HG03175 (cell line): ENCODE measurements at regions not wholly inside any gene's neighbourhood (a gene's known extent, or its start where the extent isn't known, plus 50 kb on each side); places are given as distances from the start of the nearest gene placed in this dataset.
A peak's percentile ranks its signal among the peaks of the same experiment; 100 is the strongest.

Experiments
- ATAC-seq: cut with Tn5 transposase; IDR thresholded peaks from one replicate; pipeline ENCODE4 v1.9.1; 2021; ENCODE audit warnings: mild to moderate bottlenecking, moderate library complexity; ENCODE audit not compliant: unreplicated experiment

DNA sequence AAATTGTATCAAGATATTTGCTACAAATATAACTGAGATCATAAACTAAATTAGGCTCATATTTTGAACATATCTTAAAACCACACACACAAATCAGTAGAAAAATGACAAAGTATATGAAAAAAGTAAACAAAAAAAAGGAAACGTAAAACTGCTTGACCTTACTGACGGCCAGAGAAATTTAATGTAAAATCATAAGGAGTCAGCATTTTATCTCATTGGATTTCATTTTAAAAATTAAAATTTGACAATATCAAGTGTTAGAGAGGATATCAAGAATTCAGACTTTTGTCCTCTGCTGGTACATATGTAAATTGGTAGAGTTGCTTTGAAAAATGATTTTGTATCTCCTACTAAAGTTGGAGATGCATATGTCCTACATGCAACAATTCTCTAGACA, 209.2 kb upstream of the ZC3H15 start:
- no peak for ATAC-seq

DNA sequence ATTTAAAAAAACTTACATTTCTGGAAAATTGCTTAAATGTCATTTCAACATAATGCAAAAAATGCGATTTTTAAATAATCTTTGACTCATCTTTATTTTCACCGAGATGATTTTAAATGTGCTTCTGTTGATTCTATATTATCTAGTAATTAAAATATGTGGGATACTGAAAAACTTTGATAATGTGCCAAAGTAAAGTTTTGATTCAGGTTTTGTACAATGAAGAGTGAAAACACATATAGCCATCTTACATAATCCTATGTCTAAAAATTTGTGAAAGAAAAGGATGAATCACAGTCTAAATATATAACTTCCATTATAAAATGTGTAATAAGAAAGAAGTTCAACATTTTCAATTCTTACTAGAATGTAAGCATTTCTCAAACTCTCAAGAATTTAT, 204.3 kb upstream of the ZC3H15 start:
- ATAC-seq = no peak

DNA sequence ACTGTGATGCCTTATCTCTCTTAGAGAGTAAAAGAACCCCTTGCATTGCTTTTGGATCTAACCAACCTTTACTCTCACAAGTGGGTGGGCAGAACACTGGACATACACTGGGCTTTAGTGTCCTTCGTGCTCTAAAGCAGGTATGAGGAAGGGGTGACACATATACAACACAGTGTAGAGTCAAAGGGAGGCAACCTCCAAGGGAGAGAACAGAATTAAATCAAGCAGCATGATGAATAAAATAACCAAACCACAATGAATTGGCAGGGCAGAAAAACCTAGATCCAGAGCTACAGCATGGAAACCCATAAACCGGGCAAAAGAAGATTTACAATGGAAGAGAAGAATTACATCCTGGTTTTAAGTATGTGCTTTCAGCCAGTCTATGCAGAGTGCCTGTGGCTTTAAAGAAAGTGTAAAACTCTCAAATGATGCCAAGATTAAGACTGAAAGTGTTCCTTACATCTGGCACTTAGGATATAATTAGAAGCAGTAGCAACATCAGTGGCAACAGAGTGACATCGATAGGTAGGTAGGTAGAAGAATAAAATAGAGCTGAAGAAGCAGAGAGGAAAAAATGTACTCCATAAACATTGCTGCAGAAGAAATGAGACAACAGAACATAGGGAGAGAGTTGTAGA, 191.7 kb upstream of the ZC3H15 start:
- no peak for ATAC-seq

DNA sequence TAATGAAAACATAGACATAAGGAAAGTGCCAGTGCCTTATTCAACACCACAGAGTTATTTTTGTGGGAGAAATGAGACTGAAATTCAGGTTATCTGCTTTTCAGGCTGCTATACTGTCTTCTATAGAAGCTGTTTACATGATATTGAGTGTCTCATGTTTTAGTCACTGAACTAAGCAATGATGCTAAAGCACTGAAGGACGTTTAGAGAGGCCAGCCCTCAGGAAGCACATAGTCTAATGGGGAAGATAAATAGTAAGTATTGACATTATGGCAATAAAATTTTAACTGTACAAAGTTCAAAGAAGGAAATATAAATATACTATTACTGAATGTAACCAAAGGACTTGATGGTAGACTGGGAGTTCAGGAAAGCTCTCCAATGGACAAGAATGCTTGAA, 186.4 kb upstream of the ZC3H15 start:
- ATAC-seq = no peak

DNA sequence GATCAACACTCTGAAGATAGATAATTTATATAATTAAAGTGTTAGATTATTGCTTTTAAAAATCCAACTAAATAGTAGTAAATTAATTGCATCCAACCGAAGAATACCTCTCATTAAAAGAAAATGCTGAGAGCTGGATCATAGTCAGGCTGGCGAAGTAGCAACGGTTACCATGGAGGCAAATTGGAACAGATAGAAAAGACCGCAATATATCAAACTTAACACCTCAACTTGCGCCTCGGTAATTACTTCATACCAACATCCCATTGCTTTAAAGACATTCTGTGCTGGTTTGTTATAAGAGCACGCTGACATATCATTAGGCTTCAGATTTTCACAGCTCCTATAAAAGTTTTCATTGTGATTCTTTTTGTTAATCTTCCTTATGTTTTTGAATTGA, 183.8 kb upstream of the ZC3H15 start:
- no peak for ATAC-seq

DNA sequence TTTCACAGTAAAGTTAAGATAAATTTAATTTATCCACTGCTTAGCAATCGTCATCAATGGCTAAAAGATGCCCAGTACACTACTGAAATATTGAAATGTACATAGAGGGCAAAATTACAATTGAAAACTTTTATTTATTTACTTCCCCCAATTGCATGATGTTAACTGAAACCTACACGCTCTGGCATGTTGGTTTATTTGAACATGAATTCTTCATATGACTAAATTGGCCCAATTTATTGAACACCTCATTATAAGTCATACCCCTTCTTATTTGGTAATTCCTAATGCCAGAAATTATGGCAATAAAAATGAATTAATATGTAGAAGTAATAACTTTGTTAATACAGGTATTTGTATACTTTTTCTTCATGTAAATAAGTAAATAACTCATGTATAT, 183.0 kb upstream of the ZC3H15 start:
- no peak for ATAC-seq

DNA sequence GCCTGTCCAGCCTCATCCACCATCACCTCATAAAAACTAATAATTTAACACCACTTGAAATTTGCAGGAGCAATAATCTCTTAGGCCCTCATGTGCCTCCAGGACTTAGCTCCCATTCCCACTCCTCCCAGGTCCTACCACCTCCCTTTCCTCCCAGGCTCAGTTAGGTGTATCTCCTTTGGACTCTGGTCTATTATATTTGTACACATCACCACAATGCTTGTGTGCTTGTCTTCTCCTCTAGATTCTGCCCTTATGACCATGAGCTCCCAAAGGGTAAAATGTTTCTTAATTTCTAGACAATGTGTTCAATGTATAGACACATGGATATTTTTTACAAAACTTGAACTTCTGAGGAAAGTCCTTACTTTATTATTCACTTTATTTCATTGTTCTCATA, 182.0 kb upstream of the ZC3H15 start:
- no peak for ATAC-seq

DNA sequence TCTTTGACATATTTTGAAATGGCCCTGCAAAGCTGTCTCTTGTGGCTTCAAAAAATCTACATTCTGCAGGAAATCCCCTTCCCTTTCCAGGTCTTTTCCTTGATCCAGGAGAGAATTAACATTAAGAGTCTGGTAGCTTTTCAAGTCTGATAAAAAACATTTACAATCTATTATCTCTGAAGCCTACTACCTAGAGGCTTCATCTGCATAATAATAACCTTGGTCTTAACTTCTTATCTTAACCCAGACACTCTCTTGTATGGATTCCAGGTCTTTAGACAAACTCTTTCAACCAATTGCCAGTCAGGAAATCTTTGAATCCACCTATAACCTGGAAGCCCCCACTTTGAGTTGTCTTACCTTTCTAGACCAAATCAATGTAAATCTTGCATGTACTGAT, 179.3 kb upstream of the ZC3H15 start:
- no peak for ATAC-seq

DNA sequence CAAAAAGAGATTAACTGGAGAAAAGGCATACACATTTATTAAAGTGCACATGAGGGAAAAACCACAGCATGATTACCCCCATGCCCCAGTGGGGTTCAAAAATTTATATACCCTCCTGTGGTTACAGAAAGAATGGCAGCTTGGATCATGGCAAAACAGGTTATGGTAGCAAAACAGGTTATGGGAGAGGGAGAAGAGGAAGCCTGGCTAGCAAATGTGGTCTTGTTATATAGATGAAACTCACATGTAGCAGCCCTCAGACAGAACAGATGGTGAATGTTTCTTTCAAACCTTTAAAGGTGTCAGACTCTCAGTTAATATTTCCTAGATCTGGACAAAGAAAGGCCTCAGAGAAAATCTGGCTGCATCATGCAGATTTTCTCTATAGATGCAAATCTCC, 178.2 kb upstream of the ZC3H15 start:
- peak; percentile 74 for ATAC-seq

DNA sequence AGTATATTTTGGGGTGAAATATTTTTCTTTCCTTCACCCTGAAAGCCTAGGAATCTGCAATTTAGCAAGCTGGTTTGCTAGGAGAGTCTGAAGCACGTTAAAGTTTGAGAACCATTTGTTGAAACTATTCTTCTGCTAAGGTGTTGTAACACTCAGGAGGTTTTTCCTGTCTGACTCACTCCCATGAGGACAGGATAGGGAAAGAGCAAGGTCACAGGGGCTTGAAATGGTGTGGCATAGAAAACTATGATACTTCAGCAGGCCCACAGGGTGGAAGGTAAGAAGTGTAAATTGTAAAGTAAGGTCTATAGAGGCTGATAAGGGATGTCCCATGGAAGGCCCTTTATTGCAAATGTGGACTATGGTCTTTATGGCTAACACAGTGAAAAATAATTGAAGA, 177.7 kb upstream of the ZC3H15 start:
- peak; percentile 10 for ATAC-seq

DNA sequence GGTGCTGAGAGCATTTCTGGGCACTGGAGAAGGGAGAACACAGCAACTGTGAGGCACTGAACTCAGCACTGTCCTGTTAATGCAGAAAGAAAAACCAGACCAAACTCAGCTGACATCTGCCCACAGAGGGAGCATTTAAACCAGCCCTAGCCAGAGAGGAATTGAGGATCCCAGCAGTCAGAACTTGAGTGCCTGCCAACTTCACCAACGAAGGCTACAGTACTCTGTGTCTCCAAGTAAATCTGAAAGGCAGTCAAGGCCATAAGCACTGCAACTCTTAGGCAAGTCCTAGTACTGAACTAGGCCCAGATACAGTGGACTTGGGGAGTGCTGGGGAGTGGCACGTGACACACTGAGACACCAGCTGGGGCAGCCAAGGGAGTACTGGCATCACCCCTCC, 176.2 kb upstream of the ZC3H15 start:
- no peak for ATAC-seq

DNA sequence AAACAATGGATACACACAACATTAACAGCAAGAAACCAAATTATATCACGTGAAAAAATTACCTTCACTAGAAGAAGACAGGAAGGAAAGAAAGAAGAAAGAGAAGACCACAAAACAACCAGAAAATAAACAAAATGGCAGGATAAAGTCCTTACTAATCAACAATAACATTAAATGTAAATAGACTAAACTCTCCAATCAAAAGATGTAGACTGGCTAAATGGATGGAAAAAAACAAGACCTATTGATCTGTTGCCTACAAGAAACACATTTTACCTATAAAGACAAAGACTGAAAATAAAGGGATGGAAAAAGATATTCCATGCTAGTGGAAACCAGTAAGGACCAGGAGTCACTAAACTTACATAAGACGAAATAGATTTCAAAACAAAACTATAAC, 167.0 kb upstream of the ZC3H15 start:
- no peak for ATAC-seq

DNA sequence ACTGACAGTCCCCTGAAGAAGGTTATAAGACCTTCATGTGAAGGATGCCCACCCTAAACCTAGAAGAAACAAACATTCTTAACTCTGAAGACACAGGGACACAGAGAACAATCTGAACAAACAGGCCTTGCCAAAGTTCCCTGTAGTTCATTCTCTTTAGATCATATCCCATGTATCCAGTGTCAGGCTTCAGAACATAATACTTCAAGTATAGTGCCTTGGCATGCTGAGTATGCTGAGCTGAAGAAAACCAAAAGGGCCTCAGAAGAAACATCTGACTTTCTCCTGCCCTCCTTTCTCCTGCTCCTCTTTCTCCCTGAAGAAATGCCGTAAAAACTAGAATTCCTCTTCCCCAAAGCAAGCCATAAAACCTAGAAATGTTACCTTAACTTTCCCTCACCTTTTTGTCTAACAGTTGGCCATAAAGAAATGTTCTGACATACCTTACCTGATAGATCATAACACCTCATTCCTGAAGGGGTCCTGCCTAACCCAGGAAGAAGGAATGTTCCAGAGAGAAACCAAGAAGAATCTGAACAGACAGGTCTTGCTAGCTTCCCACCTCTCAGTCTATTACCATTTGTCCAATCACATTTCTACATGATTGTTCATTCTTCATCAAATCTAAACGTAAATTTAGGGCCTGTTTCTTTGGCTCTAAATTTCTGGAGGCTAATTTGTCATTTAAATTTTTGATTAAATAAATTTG, 160.1 kb upstream of the ZC3H15 start:
- no peak for ATAC-seq

DNA sequence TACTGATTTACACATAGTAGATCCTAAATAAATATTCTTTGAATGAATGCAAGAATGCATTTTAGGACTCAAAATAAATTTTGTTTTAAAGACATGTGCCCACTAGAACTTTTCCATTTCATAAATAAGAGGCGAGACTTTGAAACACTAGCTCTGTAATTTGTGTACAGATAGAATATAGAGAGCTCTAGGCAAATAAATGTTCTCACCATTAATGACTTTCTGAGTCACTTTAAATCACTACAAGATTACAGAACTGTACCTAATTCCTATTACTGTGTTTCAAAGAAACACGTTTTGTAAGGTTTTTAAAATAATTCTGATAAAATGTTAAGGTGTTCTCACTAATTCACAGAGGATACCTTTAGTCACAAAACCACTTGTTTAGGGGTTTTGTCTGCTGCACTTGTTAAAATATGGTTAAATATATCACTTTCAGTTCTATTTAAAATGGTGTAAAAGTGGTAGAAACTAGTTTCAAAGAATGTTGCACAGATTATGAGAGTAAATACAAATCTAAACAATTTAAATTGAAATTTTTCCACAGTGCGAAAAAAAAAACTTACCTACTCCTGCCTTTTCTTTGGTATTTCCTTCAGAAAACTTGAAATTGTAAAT, 158.7 kb upstream of the ZC3H15 start:
- ATAC-seq = peak; percentile 71

DNA sequence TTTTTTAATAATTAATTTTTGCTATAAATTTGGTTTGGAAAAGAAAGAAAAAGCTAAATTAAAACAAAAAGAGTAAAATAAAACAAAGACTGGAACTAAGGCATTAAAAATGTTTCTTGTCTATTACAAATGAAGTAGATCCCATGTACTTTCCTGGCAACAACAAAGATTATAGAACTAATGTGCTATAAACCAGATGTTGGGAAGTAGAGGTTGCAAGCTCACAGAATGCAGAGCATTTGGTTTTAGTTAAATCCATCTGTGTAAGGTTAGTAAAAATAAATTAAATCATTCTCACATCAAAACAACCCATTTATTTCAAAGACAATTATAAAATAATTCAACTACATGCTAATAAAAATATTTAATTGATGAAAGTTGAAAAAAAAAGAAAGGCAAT, 157.2 kb upstream of the ZC3H15 start:
- ATAC-seq = no peak

DNA sequence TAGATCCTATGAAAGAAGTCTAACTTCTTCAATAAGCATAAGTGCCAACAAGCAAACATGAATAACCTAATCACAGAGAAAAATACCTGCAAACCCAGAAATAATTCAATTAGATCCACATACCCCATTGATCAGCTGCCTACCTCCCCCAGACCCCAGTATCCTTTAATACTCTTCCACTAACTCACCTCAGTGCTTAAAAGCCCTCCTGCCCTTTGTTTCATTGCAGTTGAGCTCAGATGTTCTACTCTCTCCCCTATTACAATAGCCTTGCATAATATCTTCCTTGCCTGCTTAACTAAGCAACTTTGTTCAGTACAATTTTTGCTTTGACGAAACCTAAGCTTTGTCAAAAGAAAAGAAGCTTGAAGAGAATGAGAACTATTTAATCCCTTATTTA, 156.0 kb upstream of the ZC3H15 start:
- ATAC-seq = no peak

DNA sequence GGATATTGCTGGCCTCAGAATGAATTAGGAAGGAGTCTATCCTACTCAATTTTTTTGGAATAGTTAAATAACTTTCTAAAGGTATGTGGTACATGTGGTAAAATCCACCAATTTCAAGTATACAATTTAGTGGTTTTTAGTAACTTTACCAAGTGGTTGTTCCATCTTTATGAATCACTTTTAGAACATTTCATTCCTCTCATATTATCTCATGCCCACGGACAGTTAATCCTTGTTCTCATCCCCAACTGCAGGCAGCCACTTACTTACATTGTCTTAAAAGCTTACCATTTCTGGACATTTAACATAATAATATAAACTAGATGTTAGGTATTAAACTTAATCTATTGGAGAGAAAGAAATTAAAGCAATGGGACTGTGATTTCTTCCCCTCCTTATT, 146.3 kb upstream of the ZC3H15 start:
- ATAC-seq = no peak

DNA sequence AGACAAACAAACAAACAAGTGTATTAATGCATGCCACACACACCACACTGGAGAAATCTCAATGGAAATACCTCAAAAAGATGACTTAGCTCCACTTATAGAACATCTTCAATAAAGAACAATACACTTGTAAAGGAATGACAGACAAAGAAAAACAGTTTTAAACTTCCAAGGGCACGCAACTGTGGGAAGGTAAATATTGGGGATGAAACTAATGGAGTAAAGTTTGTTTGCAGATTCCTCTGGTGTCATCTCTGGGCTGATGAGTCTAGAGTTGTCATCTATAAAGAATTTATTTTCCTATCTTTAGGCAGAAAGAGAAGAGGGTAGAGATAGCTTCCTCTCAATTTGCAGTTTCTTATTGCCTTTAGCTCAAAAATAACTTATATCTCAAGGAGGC, 144.0 kb upstream of the ZC3H15 start:
- no peak for ATAC-seq

DNA sequence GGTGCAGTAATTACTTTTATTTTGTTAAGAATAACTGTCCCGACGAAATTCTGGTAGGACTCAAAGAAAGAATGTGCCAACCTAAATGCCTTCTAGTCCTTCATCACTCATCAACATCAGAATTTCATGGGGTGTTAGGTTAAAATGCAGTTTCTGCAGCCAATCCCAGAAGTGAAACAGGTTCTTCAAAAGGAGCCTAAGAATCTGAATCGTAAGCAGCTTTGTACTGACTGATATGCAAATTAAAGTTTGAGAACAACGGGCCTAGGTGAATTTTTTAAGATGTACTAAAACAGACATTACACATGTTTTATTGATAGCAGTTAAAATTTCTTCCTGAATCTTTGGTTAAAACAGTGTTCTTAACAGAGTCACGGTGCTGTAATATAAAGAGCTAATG, 140.3 kb upstream of the ZC3H15 start:
- no peak for ATAC-seq

DNA sequence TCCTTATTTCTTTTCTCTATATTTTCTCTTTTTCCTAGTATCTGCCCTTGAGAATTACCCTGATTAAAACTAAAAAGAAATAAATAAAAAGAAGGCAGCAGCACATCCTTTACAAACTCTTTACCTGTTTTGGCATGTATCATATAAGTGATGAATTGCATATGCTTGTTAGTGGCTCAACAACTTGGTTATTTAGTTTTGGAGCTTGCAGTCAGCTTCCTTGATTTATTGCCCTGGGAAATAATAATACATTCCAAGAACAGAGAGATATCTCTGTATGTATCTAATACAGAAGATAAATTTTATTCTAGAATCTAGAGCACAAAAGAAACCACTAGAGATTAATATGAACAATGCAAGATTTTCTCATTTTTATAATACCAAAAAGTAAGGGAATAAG, 139.8 kb upstream of the ZC3H15 start:
- ATAC-seq = no peak

DNA sequence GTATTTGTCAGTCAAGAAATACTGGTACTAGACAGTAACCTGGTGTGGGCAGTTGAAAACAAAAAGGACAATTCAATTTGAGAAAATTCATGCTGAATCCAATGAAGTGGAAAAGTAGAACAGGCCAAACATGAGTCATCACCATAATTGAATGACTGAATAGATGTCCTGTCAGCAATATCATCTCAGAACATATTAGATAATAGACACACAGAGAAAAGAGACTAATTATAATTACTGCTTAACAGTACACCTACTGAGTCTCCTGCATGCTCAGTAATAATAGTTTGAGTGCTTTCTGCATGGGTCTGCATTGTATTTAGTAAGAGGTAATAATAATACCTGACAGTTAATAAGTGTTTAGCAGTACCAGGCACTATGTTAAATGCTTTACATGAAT, 138.6 kb upstream of the ZC3H15 start:
- peak; percentile 33 for ATAC-seq

DNA sequence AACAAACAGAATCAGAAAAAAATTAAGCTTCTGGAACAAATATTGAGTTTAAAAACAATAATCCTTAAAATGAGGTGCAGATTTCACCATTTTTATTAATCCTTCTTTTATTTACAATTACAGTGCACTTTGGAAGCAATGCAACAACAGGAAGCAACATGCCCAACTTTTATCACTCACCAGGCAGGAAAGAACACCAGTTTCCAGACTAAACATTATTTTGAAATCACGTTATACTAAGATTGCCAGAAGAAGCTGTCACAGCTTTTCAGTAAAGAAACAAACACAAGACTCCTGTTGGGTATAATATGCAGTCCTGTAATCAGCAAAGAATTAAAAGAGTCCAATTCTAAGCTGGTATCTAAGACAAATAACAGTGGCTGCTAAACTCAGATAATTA, 137.9 kb upstream of the ZC3H15 start:
- no peak for ATAC-seq

DNA sequence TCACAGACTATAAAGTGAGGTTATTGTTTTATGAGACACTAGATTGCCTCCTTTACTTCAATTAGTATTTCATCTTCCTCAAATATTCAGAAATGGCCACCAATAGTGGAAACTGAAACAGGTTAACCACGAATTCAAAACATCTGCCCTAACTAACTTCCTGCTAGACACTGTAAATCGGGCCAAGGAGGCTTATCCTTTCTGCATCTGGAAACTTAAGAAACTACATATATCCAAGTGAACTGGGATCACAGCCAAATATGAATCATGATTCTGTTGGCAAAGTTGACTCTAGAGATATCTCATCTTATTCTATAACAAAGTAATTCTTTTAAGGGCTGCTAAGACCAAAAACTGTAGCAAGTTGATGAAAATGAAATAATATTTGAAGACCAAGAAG, 136.6 kb upstream of the ZC3H15 start:
- peak; percentile 78 for ATAC-seq
